HG02678 (cell line): ENCODE measurements at regions not wholly inside any gene's neighbourhood (a gene's known extent, or its start where the extent isn't known, plus 50 kb on each side); places are given as distances from the start of the nearest gene placed in this dataset.
A peak's percentile ranks its signal among the peaks of the same experiment; 100 is the strongest.
"Not testable (repeated sequence)": the region's sequence is repeated elsewhere in the genome, so short reads cannot be mapped to it uniquely, and the experiment has no call there.

Source experiments
- ATAC-seq: cut with Tn5 transposase; IDR thresholded peaks from one replicate; pipeline ENCODE4 v1.9.1; 2021; ENCODE audit warnings: mild to moderate bottlenecking, moderate library complexity; ENCODE audit not compliant: unreplicated experiment

- no peak for ATAC-seq
Measured at GRCh38 chr6:121748850-121749249, 313.4 kb downstream of the GJA1 start.

GRCh38 chr6:121755485-121755884 is 320.0 kb downstream of the GJA1 start:
- ATAC-seq = no peak

GRCh38 chr6:121756666-121757065 is 321.2 kb downstream of the GJA1 start:
- ATAC-seq = no peak

- peak; percentile 70 for ATAC-seq
Measured at GRCh38 chr6:121759370-121759769, 323.9 kb downstream of the GJA1 start.

- no peak for ATAC-seq
Measured at GRCh38 chr6:121760191-121760590, 324.7 kb downstream of the GJA1 start.

GRCh38 chr6:121760745-121761144 is 325.3 kb downstream of the GJA1 start:
- ATAC-seq = no peak

- ATAC-seq = peak; percentile 92
Measured at GRCh38 chr6:121764493-121764892, 329.0 kb downstream of the GJA1 start.

GRCh38 chr6:121765060-121765459 is 329.6 kb downstream of the GJA1 start:
- no peak for ATAC-seq

- no peak for ATAC-seq
Measured at GRCh38 chr6:121767211-121767610, 331.8 kb downstream of the GJA1 start.

- ATAC-seq = no peak
Measured at GRCh38 chr6:121770943-121771342, 335.5 kb downstream of the GJA1 start.

GRCh38 chr6:121771937-121772720 is 336.7 kb downstream of the GJA1 start:
- ATAC-seq = peak; percentile 89

- no peak for ATAC-seq
Measured at GRCh38 chr6:121776054-121776453, 340.6 kb downstream of the GJA1 start.

GRCh38 chr6:121780325-121781321 is 345.2 kb downstream of the GJA1 start:
- ATAC-seq = no peak

GRCh38 chr6:121791396-121792315 is 356.2 kb downstream of the GJA1 start:
- no peak for ATAC-seq

GRCh38 chr6:121794630-121795029 is 359.2 kb downstream of the GJA1 start:
- ATAC-seq = no peak

- ATAC-seq = not testable (repeated sequence)
Measured at GRCh38 chr6:121797598-121797997, 362.2 kb downstream of the GJA1 start.

GRCh38 chr6:121798126-121798525 is 362.7 kb downstream of the GJA1 start:
- not testable (repeated sequence) for ATAC-seq

- no peak for ATAC-seq
Measured at GRCh38 chr6:121799574-121799973, 364.1 kb downstream of the GJA1 start.

- ATAC-seq = no peak
Measured at GRCh38 chr6:121800047-121800446, 364.6 kb downstream of the GJA1 start.

GRCh38 chr6:121806116-121806515 is 370.7 kb downstream of the GJA1 start:
- ATAC-seq = no peak

GRCh38 chr6:121809211-121809610 is 373.8 kb downstream of the GJA1 start:
- no peak for ATAC-seq
